Urothelium cell line (cell line): ENCODE measurements at regions not wholly inside any gene's neighbourhood (a gene's known extent, or its start where the extent isn't known, plus 50 kb on each side); places are given as distances from the start of the nearest gene placed in this dataset.

Experiments
- DNase-seq: peaks from one replicate; pipeline ENCODE4 v3.0.0; 2011; ENCODE audit warnings: low spot score, mixed read lengths
- FAIRE-seq: peaks from 2 replicates; lab custom pipeline; 2011; peaks lifted over from hg19 to GRCh38; lab: Jason Lieb, UNC

GRCh38 chr2:51657849-51658248 is 625.9 kb upstream of the NRXN1 start:
- FAIRE-seq: no peak
- DNase-seq: no peak

DNA sequence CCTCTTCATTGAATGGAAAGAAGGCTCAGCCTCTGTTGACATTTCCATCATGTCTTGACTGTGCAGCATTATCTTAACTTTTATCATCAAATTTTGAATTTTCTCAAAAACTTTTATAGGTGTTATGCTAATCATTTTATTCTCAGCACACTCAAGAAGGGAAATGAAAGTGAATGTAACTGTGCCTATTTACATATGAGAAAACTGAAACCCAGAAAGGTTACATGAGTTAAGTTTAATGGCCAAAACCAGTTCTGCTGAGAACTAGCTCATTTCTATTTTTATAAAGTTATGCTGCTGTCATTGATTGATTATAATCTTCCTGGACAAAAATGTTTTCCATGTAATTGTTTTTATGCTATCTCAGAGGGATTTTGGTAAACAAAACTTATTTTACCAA is 618.8 kb upstream of the NRXN1 start:
- FAIRE-seq (no peak), DNase-seq (no peak)

GRCh38 chr2:51649366-51649765 is 617.4 kb upstream of the NRXN1 start:
- FAIRE-seq (no peak), DNase-seq (no peak)

DNA sequence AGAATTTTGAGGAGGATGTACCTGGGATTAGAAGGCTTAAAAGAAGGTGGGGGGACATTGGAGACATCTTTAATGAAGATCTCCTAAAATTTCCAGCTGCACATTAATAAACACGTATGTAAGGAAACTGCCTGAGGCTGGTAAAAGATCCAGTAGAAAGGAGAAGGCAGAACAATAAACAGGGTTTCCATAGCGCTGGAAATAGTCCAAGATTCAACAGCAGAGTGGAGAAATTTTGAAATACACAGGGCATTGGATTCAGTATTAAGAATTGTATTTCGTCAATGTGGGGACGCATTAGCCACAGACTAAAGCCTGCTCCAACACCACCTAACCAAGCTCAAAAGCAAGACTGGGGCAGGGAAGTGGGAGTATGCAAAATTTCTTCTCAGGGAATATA is 606.9 kb upstream of the NRXN1 start:
- no peak for DNase-seq
- FAIRE-seq: no peak

GRCh38 chr2:51633073-51633472 is 601.1 kb upstream of the NRXN1 start:
- DNase-seq: no peak
- no peak for FAIRE-seq

GRCh38 chr2:51629406-51629805 is 597.5 kb upstream of the NRXN1 start:
- FAIRE-seq: no peak
- DNase-seq: no peak

DNA sequence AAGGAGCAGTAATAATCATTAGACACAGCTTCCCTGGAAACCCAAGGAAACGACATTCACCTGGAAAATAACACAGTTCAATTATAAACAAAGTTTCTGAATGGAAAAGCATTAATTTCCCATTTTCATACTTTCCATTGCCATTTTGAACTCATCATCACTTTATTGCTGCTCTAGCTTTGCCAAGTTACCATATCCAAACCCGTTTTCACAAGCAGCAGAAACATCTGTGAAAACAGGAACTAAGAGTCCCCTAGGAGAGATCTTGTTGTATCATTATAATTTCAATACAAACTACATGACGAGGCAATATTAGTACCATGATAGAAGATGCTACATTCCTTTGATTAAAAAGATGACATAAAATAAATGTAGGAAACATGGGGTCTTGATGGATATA is 597.0 kb upstream of the NRXN1 start:
- no peak for FAIRE-seq

DNA sequence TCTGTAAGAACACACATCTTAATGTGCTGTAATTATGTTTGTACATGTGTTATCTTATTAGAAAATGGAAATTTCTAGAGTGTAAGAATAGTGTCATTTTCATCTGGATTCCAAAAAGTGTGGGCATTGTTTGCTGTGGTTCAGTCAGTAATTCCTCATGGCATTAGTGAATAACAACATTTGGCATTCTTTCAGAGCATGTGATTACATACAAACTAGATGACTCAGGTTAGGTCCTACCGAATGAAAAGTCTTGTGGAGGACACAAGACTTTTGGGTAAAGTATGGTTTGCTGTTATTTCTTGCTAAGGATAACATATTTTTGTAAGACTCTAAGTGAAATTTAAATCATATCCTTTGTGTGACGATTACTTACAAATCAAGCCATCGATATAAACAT is 593.1 kb upstream of the NRXN1 start:
- no peak for FAIRE-seq
- DNase-seq: peak; percentile 49

More for the DNA sequence above, 597.0 kb upstream of the NRXN1 start:
- DNase-seq: no peak

- FAIRE-seq: no peak
- DNase-seq: peak; percentile 41
Measured at GRCh38 chr2:51620796-51621195, 588.9 kb upstream of the NRXN1 start.

DNA sequence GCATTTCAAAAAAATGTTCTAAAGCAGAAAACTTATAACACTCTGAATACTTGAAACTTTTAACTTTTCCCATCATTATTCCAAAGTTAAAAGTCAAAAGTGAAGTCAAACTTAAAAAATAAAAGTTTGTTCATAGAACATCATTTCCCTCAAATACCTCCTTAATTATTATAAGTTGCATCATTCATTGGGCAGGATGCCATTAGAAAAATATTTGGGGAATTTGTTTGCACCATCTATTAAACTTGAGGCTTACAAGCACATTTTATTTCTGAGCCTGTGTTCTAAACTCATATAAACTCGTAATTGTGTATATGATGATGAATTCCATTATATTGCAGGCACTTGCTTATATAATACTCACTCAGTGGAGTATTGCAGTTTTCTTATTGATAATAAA is 588.0 kb upstream of the NRXN1 start:
- no peak for DNase-seq
- no peak for FAIRE-seq

GRCh38 chr2:51612387-51612786 is 580.5 kb upstream of the NRXN1 start:
- DNase-seq: no peak
- no peak for FAIRE-seq

- FAIRE-seq: no peak
- DNase-seq: no peak
Measured at GRCh38 chr2:51601706-51602105, 569.8 kb upstream of the NRXN1 start.

DNA sequence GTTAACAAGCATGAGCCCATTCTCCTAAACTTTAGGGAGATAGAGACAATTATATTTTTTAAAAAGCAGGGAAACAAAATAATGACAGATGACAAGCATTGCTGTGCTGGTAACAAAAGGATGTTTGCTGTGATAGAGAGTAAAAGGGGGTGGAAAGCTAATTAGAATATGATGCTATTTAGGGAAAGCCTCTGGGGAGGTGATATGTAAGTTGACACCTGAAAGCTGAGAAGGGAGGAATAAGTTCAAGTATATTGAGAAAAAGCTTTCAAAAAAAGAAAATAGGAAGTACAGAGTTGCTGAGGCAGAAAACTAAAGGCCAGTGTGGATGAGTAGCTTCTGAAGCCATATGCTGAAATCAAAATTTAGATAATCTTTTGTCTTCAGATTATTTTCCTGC is 565.2 kb upstream of the NRXN1 start:
- DNase-seq (no peak), FAIRE-seq (no peak)

DNA sequence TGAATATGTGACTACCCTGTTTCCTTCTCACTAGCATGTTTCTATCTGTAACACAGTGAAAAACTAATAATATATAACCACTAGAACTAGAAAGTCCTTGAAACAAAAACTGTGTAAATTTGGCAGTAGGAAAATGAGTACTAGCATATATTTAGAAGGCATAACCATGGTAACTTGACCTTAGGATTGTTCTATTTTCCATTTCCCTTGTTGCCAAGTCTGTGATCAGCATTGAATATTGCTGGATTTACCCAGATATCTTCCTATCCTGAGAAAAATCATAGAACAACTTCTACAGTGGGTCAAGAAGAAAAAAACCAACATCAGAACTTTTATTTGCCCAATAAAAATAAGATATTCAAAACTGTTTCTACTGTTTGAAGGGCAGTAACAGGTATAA is 563.9 kb upstream of the NRXN1 start:
- FAIRE-seq: no peak
- DNase-seq: no peak

- DNase-seq (no peak), FAIRE-seq (no peak)
Measured at GRCh38 chr2:51581636-51582267, 549.8 kb upstream of the NRXN1 start.

- no peak for FAIRE-seq
- DNase-seq: no peak
Measured at GRCh38 chr2:51579412-51579811, 547.5 kb upstream of the NRXN1 start.

GRCh38 chr2:51575181-51575580 is 543.2 kb upstream of the NRXN1 start:
- no peak for FAIRE-seq
- no peak for DNase-seq

DNA sequence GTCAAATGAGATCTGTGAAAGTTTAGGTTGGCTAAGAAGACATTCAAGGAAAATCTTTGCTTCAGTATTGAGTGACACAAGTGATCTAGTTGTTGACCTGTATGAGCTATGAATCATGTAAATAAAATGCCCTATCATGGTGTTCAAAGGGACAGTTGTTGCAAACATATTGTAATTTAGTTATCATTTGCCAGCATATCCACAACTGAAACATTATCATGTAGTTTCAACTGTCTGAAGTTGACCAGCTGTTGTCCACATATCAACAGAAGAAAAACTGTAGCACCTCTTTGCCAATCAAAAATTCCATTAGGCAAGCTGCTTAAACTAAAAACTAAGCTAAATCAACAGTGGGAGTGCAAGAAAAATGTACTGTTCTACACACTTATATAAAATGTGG is 527.1 kb upstream of the NRXN1 start:
- FAIRE-seq (no peak), DNase-seq (no peak)

- DNase-seq (no peak), FAIRE-seq (no peak)
Measured at GRCh38 chr2:51553476-51553875, 521.5 kb upstream of the NRXN1 start.

DNA sequence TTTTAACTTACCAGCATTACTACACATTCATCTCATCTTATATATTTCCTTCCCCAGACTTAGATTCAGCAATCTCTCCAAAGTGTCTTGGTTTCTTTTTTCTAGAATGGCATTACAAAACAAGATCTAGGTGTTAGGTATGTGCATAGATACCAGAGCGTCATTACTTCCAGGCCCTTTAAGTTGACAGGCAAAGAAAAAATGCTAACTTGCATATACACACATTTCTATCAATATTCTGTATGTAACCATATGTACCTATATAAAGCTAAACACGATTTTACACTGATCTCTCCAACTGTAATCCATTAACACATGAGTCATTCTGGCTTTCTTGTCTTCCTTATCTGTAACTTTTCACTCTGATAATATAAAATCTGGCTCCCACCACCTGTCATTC is 503.8 kb upstream of the NRXN1 start:
- no peak for DNase-seq
- FAIRE-seq: no peak

DNA sequence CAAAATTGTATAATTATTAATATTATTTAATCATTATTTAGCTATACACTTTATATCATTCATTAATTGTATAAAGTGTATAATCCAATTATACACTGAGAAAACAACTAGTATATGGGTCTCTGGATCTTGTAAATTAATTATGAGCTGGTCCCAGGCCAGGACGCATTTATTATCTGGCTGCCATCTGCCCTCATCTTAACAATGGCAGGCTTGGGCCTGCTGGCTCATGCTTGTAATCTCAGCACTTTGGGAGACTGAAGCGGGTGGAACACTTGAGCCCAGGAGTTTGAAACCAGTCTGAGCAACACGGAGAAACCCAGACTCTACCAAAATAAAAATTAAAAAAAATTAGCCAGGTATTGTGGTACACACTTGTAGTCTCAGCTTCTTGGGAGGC is 502.2 kb upstream of the NRXN1 start:
- DNase-seq (no peak), FAIRE-seq (no peak)

DNA sequence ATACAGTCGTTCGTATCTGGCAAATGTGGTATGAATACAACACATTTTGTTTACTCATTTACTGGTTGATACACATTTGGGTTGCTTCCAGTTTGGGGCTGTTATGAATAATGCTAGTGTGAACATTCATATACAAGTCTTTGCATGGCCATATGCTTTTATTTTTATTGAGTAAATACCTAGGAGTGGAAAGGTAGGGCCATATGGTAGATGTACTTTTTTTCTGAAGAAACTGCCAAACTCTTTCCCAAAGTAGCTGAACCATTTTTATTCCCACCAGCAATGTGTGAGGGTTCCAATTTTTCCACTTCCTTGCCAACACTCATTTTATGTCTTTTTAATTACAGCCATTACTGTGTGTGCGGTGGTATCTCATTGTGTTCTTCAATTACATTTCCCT is 496.2 kb upstream of the NRXN1 start:
- DNase-seq (no peak), FAIRE-seq (no peak)

DNA sequence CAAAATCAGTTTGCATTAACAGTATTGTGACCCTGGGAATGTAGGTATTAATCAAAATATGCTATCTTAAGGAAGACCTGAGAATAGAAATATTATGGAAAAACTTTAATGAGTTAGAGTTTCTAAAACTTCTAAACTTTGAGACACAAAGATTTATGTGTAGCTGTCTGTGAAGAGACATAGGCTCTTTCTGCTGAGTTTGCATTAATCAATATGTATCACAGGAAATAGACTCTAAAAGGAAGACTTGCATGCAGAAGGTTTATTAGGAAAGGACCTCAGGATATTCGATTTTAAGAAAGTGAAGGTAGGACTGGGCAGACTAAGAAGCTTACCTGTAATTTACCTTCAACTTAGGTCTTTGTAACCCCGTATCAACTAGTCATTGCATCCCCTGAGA is 494.8 kb upstream of the NRXN1 start:
- DNase-seq (no peak), FAIRE-seq (no peak)
